MM.1S (cell line): ENCODE measurements at regions not wholly inside any gene's neighbourhood (a gene's known extent, or its start where the extent isn't known, plus 50 kb on each side); places are given as distances from the start of the nearest gene placed in this dataset.

Experiments
- DNase-seq: peaks from one replicate; pipeline ENCODE4 v3.0.0-alpha.2; 2015
- H2AFZ ChIP-seq: fragments of 300-600 bp; sonication (generic); 2 replicates; pipeline ENCODE4 v1.6.0; 2016; ENCODE audit warnings: antibody characterized with exemption, low read length
- H3F3A ChIP-seq: fragments of 300-600 bp; sonication (generic); 2 replicates; pipeline ENCODE4 v1.6.1; 2016; ENCODE audit warnings: mild to moderate bottlenecking, antibody characterized with exemption, low read length, moderate library complexity, mixed read lengths; ENCODE audit not compliant: insufficient read depth
- H3K27ac ChIP-seq: fragments of 300-600 bp; sonication (generic); 2 replicates; pipeline ENCODE4 v1.5.1; 2016; ENCODE audit warnings: mild to moderate bottlenecking, low read length
- H3K27me3 ChIP-seq: fragments of 300-600 bp; sonication (generic); replicated peaks from 2 replicates; pipeline ENCODE4 v1.6.0; 2016; ENCODE audit warnings: low read length; ENCODE audit not compliant: insufficient read depth
- H3K36me3 ChIP-seq: fragments of 300-600 bp; sonication (generic); replicated peaks from 2 replicates; pipeline ENCODE4 v1.6.1; 2016; ENCODE audit warnings: mild to moderate bottlenecking, low read length, mixed read lengths; ENCODE audit not compliant: insufficient read depth
- H3K4me1 ChIP-seq: fragments of 300-600 bp; sonication (generic); 2 replicates; pipeline ENCODE4 v1.6.1; 2016; ENCODE audit warnings: low read length, mixed read lengths
- H3K4me2 ChIP-seq: fragments of 300-600 bp; sonication (generic); 2 replicates; pipeline ENCODE4 v1.6.0; 2016; ENCODE audit warnings: low read depth, low read length
- H3K4me3 ChIP-seq: fragments of 300-600 bp; sonication (generic); 2 replicates; pipeline ENCODE4 v1.5.1; 2016; ENCODE audit warnings: low read length, mixed read lengths
- H3K79me2 ChIP-seq: fragments of 300-600 bp; sonication (generic); 2 replicates; pipeline ENCODE4 v1.6.1; 2016; ENCODE audit warnings: mixed run types, low read length, mixed read lengths
- H3K9ac ChIP-seq: fragments of 300-600 bp; sonication (generic); 2 replicates; pipeline ENCODE4 v1.6.1; 2016; ENCODE audit warnings: low read length, mixed read lengths
- H3K9me2 ChIP-seq: fragments of 300-600 bp; sonication (generic); replicated peaks from 2 replicates; pipeline ENCODE4 v1.6.1; 2016; ENCODE audit warnings: mild to moderate bottlenecking, low read length, mixed read lengths; ENCODE audit not compliant: insufficient read depth
- H3K9me3 ChIP-seq: fragments of 300-600 bp; sonication (generic); replicated peaks from 2 replicates; pipeline ENCODE4 v1.6.1; 2016; ENCODE audit warnings: mild to moderate bottlenecking, low read length, mixed read lengths; ENCODE audit not compliant: insufficient read depth
- H4K20me1 ChIP-seq: fragments of 300-600 bp; sonication (generic); 2 replicates; pipeline ENCODE4 v1.6.1; 2016; ENCODE audit warnings: mild to moderate bottlenecking, low read length, moderate library complexity, mixed read lengths; ENCODE audit not compliant: insufficient read depth
- EZH2 ChIP-seq: fragments of 300-600 bp; sonication (generic); optimal IDR thresholded peaks from 2 replicates; pipeline ENCODE3; 2017; ENCODE audit warnings: low read depth, mild to moderate bottlenecking, antibody characterized with exemption, low read length, mixed read lengths
- EZH2phosphoT487 ChIP-seq: fragments of 300-600 bp; sonication (generic); IDR thresholded peaks from 2 replicates; pipeline ENCODE4 v1.6.1; 2018; ENCODE audit warnings: antibody characterized with exemption, low read length
- TF ChIP-seq, protein P1 (sequence below): fragments of 300-600 bp; sonication (generic); IDR thresholded peaks from 2 replicates; pipeline ENCODE4 v1.5.1; 2016; ENCODE audit warnings: antibody characterized with exemption, low read length, mixed read lengths

DNA sequence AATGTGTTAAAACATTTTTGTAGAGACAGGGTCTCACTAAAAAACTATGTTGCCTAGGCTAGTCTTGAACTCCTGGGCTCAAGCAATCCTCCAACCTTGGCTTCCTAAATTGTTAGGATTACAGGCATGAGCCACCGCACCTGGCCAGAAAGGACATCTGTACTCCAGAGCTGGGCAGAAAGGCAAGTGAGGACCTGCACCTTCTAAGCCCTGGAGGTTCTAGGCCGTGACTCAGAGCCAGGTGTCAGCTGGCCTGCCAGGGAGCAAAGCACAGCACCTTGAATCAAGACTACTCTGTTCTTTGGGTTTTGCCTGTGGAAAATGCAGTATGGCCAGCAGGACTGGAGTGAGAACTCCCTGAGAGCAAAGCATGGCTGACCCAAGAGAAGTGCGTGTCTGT lies 396.5 kb downstream of the ADRA2A start:
- Histone ChIP-seq H2AFZ (no peak overlapping the region), H3K4me1 (no peaks in the 10 kb centered on the region), H3K27ac (no peak overlapping the region), H3K9me3 (no peaks in the 10 kb centered on the region), H3K9ac (no peak overlapping the region), H3F3A (no peaks in the 10 kb centered on the region), H4K20me1 (no peaks in the 10 kb centered on the region), H3K9me2 (no peaks in the 10 kb centered on the region), H3K4me2 (no peak overlapping the region), H3K4me3 (no peak overlapping the region), H3K27me3 (no peaks in the 10 kb centered on the region), H3K36me3 (no peaks in the 10 kb centered on the region), H3K79me2 (no peaks in the 10 kb centered on the region)
- TF ChIP-seq EZH2phosphoT487 (no peak), EZH2 (no peak)
- TF ChIP-seq, protein P1, sequence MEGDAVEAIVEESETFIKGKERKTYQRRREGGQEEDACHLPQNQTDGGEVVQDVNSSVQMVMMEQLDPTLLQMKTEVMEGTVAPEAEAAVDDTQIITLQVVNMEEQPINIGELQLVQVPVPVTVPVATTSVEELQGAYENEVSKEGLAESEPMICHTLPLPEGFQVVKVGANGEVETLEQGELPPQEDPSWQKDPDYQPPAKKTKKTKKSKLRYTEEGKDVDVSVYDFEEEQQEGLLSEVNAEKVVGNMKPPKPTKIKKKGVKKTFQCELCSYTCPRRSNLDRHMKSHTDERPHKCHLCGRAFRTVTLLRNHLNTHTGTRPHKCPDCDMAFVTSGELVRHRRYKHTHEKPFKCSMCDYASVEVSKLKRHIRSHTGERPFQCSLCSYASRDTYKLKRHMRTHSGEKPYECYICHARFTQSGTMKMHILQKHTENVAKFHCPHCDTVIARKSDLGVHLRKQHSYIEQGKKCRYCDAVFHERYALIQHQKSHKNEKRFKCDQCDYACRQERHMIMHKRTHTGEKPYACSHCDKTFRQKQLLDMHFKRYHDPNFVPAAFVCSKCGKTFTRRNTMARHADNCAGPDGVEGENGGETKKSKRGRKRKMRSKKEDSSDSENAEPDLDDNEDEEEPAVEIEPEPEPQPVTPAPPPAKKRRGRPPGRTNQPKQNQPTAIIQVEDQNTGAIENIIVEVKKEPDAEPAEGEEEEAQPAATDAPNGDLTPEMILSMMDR = no peak
- no peak for DNase-seq

DNA sequence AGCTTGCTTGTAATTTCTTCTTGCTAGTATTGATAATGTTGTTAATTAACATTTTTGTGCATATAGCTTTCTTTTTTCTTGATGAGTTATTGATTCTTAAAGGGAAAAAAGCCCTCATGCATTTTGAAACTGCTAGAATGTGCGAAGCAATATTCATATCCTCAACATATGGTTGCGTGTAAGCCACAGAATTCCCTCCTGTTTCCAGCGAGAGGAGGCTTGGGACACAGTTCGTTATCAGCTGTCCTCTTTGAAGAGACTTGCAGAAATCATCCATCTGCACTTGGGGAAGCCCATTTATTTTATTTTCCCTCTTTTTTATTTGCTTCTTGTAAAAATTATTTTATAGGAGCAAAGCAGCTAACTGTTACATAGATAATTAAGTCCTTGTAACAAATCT lies 398.0 kb downstream of the ADRA2A start:
- H4K20me1 ChIP-seq = no peaks in the 10 kb centered on the region
- no peak overlapping the region for H3K4me3 ChIP-seq
- H3K27ac ChIP-seq = no peak overlapping the region
- no peak overlapping the region for H2AFZ ChIP-seq
- H3F3A ChIP-seq = no peaks in the 10 kb centered on the region
- TF ChIP-seq EZH2 = no peak
- H3K79me2 ChIP-seq = no peaks in the 10 kb centered on the region
- H3K4me1 ChIP-seq = no peaks in the 10 kb centered on the region
- DNase-seq = no peak
- no peaks in the 10 kb centered on the region for H3K9me3 ChIP-seq
- no peak overlapping the region for H3K4me2 ChIP-seq
- no peaks in the 10 kb centered on the region for H3K9me2 ChIP-seq
- H3K27me3 ChIP-seq = no peaks in the 10 kb centered on the region
- no peak overlapping the region for H3K9ac ChIP-seq
- no peaks in the 10 kb centered on the region for H3K36me3 ChIP-seq

DNA sequence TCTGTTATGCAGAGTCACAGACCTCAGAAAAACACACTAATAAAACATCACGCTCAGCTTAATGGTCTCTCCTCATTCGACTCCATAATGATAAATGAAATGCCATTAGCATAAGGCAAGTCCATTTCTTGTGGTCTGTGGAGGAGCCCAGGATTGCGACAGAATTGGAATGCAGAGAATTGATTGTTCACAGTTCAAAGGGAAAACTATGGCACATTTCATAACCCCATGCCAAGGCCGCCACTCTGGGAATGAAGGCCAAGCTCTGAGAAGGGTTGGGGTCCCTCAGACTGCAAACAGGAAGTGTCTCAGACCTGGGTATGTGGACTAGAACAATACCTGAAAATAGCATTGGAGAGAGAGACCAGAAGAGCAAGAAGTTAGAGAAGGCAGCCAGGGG lies 398.9 kb downstream of the ADRA2A start:
- Histone ChIP-seq H3K79me2 (no peaks in the 10 kb centered on the region), H3K4me2 (no peak overlapping the region), H3K36me3 (no peaks in the 10 kb centered on the region), H4K20me1 (no peaks in the 10 kb centered on the region), H3K27me3 (no peaks in the 10 kb centered on the region), H3K4me3 (no peak overlapping the region), H2AFZ (no peak overlapping the region), H3K9me2 (no peaks in the 10 kb centered on the region), H3K9me3 (no peaks in the 10 kb centered on the region), H3K27ac (no peak overlapping the region), H3F3A (no peaks in the 10 kb centered on the region), H3K9ac (no peak overlapping the region), H3K4me1 (no peaks in the 10 kb centered on the region)
- no peak for DNase-seq
- TF ChIP-seq, protein P1 = no peak
- TF ChIP-seq EZH2 (no peak), EZH2phosphoT487 (no peak)

DNA sequence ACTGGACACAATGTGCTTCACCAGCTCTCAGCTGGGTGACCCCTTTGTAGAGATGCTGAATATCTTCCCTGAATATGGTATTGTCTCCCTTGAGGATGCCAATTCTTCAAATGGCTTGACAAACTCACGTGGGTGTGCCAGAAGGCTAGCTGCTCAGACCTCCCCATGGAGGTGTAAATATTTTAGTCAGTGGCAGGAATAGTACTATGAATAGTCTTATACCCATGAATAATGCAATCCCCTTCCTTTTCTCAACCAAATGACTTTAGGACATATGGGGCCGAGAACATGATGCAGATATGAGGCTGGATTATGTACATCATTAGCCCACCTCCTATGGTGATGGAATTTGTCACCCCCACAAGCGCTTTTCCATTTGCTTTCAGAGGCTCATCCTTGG lies 401.8 kb downstream of the ADRA2A start:
- TF ChIP-seq EZH2phosphoT487 = no peak
- TF ChIP-seq EZH2 = no peak
- TF ChIP-seq, protein P1 = no peak
- Histone ChIP-seq H3K79me2 (no peaks in the 10 kb centered on the region), H3K9me2 (no peaks in the 10 kb centered on the region), H3F3A (no peaks in the 10 kb centered on the region), H3K36me3 (no peaks in the 10 kb centered on the region), H3K4me3 (no peak overlapping the region), H3K4me1 (no peaks in the 10 kb centered on the region), H3K9ac (no peak overlapping the region), H3K9me3 (no peaks in the 10 kb centered on the region), H3K27me3 (no peaks in the 10 kb centered on the region), H2AFZ (no peak overlapping the region), H4K20me1 (no peaks in the 10 kb centered on the region), H3K4me2 (no peak overlapping the region), H3K27ac (no peak overlapping the region)
- no peak for DNase-seq
